ENCODE measurements at regions not wholly inside any gene's neighbourhood (a gene's known extent, or its start where the extent isn't known, plus 50 kb on each side); places are given as distances from the start of the nearest gene placed in this dataset.

DNA sequence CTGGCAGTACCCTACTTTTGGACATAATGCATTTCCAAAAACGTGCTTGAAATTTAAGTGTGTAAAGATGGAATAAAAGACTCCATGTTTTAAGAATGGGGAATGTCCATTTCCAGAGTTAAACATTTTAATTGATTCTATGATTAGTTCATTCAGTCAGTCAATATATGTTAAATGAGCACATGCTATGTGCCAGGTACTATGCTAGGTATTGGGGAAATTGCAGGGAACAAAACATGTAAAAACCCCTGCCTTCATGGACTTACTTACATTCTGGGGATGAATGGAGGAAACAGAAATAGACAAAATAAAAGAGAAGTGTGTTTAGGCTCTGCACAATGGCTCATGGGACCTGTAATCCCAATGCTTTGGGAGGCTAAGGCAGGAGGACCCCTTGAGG is 288.6 kb downstream of the MTX2 start:
- Mint-ChIP-seq H3K27me3 (ENCODE audit: unreplicated experiment) (peaks cover 6% of the 10 kb centered on the region), H3K4me1 (ENCODE audit: low read depth, unreplicated experiment) (peaks cover 13% of the 10 kb centered on the region), H3K36me3 (ENCODE audit: unreplicated experiment) (no peaks in the 10 kb centered on the region), H3K4me3 (ENCODE audit: unreplicated experiment) (no peak overlapping the region), H3K27ac (ENCODE audit: unreplicated experiment) (no peak overlapping the region), H3K9me3 (ENCODE audit: unreplicated experiment) (no peaks in the 10 kb centered on the region)
- DNase-seq: no peak
- TF ChIP-seq, protein P1, sequence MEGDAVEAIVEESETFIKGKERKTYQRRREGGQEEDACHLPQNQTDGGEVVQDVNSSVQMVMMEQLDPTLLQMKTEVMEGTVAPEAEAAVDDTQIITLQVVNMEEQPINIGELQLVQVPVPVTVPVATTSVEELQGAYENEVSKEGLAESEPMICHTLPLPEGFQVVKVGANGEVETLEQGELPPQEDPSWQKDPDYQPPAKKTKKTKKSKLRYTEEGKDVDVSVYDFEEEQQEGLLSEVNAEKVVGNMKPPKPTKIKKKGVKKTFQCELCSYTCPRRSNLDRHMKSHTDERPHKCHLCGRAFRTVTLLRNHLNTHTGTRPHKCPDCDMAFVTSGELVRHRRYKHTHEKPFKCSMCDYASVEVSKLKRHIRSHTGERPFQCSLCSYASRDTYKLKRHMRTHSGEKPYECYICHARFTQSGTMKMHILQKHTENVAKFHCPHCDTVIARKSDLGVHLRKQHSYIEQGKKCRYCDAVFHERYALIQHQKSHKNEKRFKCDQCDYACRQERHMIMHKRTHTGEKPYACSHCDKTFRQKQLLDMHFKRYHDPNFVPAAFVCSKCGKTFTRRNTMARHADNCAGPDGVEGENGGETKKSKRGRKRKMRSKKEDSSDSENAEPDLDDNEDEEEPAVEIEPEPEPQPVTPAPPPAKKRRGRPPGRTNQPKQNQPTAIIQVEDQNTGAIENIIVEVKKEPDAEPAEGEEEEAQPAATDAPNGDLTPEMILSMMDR (IDR thresholded peaks at IDR 0.05; ENCODE audit: partially characterized antibody, unreplicated experiment): no peak

DNA sequence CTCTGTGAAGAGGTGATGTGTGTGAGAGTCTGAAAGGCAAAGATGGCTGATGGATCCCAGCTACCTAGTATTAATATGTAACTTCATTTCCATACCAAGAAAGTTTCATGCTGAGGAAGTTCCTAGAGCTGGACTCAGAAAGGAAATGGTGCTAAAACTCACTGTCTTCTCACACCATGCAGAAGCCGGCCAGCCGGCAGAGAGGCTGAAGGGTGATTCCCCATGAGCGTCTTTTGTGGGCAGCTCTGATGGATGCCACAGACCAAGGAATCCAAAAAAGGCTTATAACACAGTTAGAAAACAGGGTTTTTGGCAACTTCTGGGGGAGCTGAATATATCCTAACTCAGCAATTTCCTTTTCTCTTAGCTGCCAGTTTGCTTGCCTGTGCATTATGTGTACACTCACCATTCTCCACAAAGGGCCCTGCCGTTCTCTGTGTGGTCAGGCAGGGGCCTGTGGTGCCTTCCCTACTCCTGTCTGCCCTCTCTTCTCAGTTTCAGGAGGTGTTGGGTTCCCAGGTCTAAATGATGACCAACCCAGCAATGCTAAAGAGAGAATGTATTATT is 289.4 kb downstream of the MTX2 start:
- H3K27me3 Mint-ChIP-seq (ENCODE audit: unreplicated experiment): peaks cover 7% of the 10 kb centered on the region
- H3K4me3 Mint-ChIP-seq (ENCODE audit: unreplicated experiment): no peak overlapping the region
- no peak for DNase-seq
- H3K36me3 Mint-ChIP-seq (ENCODE audit: unreplicated experiment): no peaks in the 10 kb centered on the region
- TF ChIP-seq, protein P1 (IDR thresholded peaks at IDR 0.05; ENCODE audit: partially characterized antibody, unreplicated experiment): no peak
- peaks cover 14% of the 10 kb centered on the region for H3K4me1 Mint-ChIP-seq (ENCODE audit: low read depth, unreplicated experiment)
- no peak overlapping the region for H3K27ac Mint-ChIP-seq (ENCODE audit: unreplicated experiment)
- H3K9me3 Mint-ChIP-seq (ENCODE audit: unreplicated experiment): peaks cover 2% of the 10 kb centered on the region

DNA sequence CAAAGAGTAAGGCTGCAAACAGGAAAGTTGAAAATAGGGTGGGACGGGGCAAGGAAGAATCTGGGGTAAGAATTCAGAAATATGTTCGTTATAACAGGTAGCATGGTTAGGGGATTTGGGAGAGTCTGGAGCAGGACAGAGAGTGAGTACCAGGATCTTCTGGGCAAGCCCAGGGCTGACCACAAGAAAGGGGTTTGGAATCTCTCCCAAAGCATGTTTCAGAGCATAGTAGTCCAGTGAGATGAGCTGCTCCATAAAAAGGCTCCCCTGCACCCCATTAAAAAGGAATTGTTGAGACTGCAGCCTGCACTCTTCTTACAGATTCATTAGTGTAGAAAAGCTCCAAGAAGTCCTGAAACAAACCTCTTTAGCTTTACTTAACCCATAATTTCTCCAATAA is 291.1 kb downstream of the MTX2 start:
- TF ChIP-seq, protein P1 (IDR thresholded peaks at IDR 0.05; ENCODE audit: partially characterized antibody, unreplicated experiment): no peak
- no peak for DNase-seq
- Mint-ChIP-seq H3K36me3 (ENCODE audit: unreplicated experiment) (no peaks in the 10 kb centered on the region), H3K27ac (ENCODE audit: unreplicated experiment) (no peak overlapping the region), H3K27me3 (ENCODE audit: unreplicated experiment) (peaks cover 7% of the 10 kb centered on the region), H3K4me3 (ENCODE audit: unreplicated experiment) (no peak overlapping the region), H3K9me3 (ENCODE audit: unreplicated experiment) (peaks cover 2% of the 10 kb centered on the region), H3K4me1 (ENCODE audit: low read depth, unreplicated experiment) (peaks cover 10% of the 10 kb centered on the region)

DNA sequence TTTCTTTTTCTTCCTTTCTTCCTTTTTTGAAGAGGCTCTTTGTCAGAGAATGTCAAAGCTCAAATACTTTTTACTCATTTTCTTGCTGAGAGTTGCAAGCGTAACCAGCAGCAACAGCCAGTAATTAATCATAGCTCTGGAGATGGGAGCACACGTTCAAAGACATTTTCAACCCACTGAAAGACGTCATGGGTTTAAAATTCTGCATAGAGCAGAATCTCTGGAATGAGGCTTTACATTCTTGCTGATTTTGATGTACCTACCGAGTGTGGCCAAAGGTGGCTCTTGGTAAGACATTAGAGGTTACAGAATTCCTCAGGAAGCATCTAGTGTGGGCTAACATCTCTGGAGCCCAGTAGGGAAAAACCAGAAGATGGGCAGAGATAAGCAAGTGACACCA is 292.5 kb downstream of the MTX2 start:
- H3K27me3 Mint-ChIP-seq (ENCODE audit: unreplicated experiment): peaks cover 8% of the 10 kb centered on the region
- no peak overlapping the region for H3K4me3 Mint-ChIP-seq (ENCODE audit: unreplicated experiment)
- H3K36me3 Mint-ChIP-seq (ENCODE audit: unreplicated experiment): no peaks in the 10 kb centered on the region
- no peak for DNase-seq
- H3K27ac Mint-ChIP-seq (ENCODE audit: unreplicated experiment): no peak overlapping the region
- peaks cover 12% of the 10 kb centered on the region for H3K4me1 Mint-ChIP-seq (ENCODE audit: low read depth, unreplicated experiment)
- TF ChIP-seq, protein P1 (IDR thresholded peaks at IDR 0.05; ENCODE audit: partially characterized antibody, unreplicated experiment): no peak
- peaks cover 2% of the 10 kb centered on the region for H3K9me3 Mint-ChIP-seq (ENCODE audit: unreplicated experiment)

DNA sequence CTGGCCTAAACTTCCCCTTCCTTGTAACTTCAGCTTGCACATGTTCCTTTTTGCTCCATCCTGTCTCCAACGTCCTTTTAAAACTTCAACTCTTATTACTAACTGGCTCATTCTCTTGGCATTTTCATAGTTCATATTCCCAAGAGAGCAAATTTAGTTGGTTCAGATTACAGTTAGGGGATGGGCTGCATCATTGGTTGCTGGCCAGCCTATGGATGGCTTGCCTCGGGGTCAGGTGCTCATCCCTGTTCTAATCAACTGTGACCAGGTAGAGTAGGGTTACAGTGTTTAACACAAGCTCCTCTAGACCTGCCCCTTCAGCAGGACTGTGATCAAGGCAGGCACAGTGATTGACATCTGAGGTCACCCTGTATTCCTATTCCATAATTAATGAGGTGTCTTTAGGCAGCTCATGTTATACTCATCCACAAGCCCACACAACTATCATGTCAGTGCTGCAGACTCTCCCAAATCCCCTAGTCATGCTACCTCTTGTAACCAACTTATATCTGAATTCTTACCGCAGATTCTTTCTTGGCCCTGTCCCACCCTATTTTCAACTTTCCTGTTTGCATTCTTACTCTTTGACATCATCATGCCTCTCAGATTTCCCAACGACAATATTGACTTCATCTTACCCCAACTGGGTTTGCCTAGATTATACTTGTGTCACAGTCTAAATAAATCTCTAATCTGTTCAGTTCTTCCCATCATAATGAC is 293.3 kb downstream of the MTX2 start:
- TF ChIP-seq, protein P1 (IDR thresholded peaks at IDR 0.05; ENCODE audit: partially characterized antibody, unreplicated experiment): no peak
- Mint-ChIP-seq H3K27me3 (ENCODE audit: unreplicated experiment) (peaks cover 8% of the 10 kb centered on the region), H3K27ac (ENCODE audit: unreplicated experiment) (no peak overlapping the region), H3K9me3 (ENCODE audit: unreplicated experiment) (peaks cover 2% of the 10 kb centered on the region), H3K4me3 (ENCODE audit: unreplicated experiment) (no peak overlapping the region), H3K4me1 (ENCODE audit: low read depth, unreplicated experiment) (peaks cover 12% of the 10 kb centered on the region), H3K36me3 (ENCODE audit: unreplicated experiment) (no peaks in the 10 kb centered on the region)
- no peak for DNase-seq
